ENCODE measurements at regions not wholly inside any gene's neighbourhood (a gene's known extent, or its start where the extent isn't known, plus 50 kb on each side); places are given as distances from the start of the nearest gene placed in this dataset.
"Not testable (repeated sequence)": the region's sequence is repeated elsewhere in the genome, so short reads cannot be mapped to it uniquely, and the experiment has no call there.

- TF ChIP-seq CTCF (conservative IDR thresholded peaks at IDR 0.05) = no peak
- no peaks in the 10 kb centered on the region for H3K27me3 Mint-ChIP-seq
- H3K4me3 Mint-ChIP-seq = no peak overlapping the region
- no peaks in the 10 kb centered on the region for H3K4me1 Mint-ChIP-seq (ENCODE audit: unreplicated experiment)
- peaks cover 4% of the 10 kb centered on the region for H3K9me3 Mint-ChIP-seq
- DNase-seq (ENCODE audit: extremely low spot score, unreplicated experiment) = no peak
- H3K36me3 Mint-ChIP-seq = no peaks in the 10 kb centered on the region
- no peak overlapping the region for H3K27ac Mint-ChIP-seq
Observed at GRCh38 chr3:34511891-34512290, 713.5 kb downstream of the PDCD6IP start.

GRCh38 chr3:34519008-34519407 is 720.6 kb downstream of the PDCD6IP start:
- H3K4me1 Mint-ChIP-seq (ENCODE audit: unreplicated experiment); H3K9me3 Mint-ChIP-seq; H3K4me3 Mint-ChIP-seq: not testable (repeated sequence)

DNA sequence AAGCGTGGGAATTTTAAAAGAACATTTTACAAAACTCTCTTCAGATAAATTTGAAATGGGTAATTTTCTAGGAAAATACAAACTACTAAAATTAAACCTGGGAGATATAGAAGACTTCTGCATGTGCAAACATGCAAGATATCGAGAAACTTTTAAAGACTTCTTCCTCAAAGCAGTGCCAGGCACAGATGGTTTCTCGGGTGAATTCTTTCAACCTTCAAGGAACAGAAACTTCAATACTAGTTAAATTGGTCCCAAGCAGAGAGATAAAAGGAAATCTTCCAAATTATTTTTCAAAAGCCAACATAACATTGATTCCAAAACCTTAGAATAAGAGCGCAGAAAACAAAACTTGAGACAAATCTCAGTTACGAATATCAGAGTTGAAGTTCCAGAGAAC is 732.7 kb downstream of the PDCD6IP start:
- TF ChIP-seq CTCF (conservative IDR thresholded peaks at IDR 0.05) = no peak
- H3K9me3 Mint-ChIP-seq = no peaks in the 10 kb centered on the region
- no peak overlapping the region for H3K4me3 Mint-ChIP-seq
- no peak for DNase-seq (ENCODE audit: extremely low spot score, unreplicated experiment)
- no peaks in the 10 kb centered on the region for H3K27me3 Mint-ChIP-seq
- no peak overlapping the region for H3K27ac Mint-ChIP-seq
- no peaks in the 10 kb centered on the region for H3K36me3 Mint-ChIP-seq
- peaks cover 3% of the 10 kb centered on the region for H3K4me1 Mint-ChIP-seq (ENCODE audit: unreplicated experiment)

More at GRCh38 chr3:34519008-34519407, 720.6 kb downstream of the PDCD6IP start:
- not testable (repeated sequence) for H3K27ac Mint-ChIP-seq; DNase-seq (ENCODE audit: extremely low spot score, unreplicated experiment); H3K27me3 Mint-ChIP-seq; H3K36me3 Mint-ChIP-seq

- peaks cover 3% of the 10 kb centered on the region for H3K4me1 Mint-ChIP-seq (ENCODE audit: unreplicated experiment)
- H3K9me3 Mint-ChIP-seq = no peaks in the 10 kb centered on the region
- H3K27ac Mint-ChIP-seq = no peak overlapping the region
- no peaks in the 10 kb centered on the region for H3K36me3 Mint-ChIP-seq
- H3K27me3 Mint-ChIP-seq = no peaks in the 10 kb centered on the region
- no peak for TF ChIP-seq CTCF (conservative IDR thresholded peaks at IDR 0.05)
- DNase-seq (ENCODE audit: extremely low spot score, unreplicated experiment) = no peak
- no peak overlapping the region for H3K4me3 Mint-ChIP-seq
Observed at GRCh38 chr3:34533451-34533850, 735.0 kb downstream of the PDCD6IP start.

DNA sequence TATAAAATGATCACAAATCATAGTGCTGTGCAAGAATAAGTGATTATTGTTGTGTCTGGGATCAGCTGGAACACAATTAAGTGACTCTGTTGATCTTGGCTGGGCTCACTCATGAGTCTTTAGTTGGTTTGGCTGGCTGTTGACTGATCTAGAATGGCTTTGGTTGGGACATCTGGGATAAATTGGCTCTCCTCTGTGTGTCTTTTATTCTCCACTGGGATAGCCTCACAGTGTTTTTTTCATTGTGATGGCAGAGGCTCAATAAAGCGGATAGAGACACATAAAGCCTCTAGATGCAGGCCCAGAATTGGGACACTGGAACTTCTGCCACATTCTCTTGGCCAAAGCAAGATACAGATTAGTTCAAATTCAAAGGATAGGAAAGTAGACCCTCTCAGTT is 735.6 kb downstream of the PDCD6IP start:
- H3K27me3 Mint-ChIP-seq = no peaks in the 10 kb centered on the region
- H3K9me3 Mint-ChIP-seq = no peaks in the 10 kb centered on the region
- no peaks in the 10 kb centered on the region for H3K36me3 Mint-ChIP-seq
- no peak for TF ChIP-seq CTCF (conservative IDR thresholded peaks at IDR 0.05)
- no peak overlapping the region for H3K4me3 Mint-ChIP-seq
- no peak overlapping the region for H3K27ac Mint-ChIP-seq
- no peak for DNase-seq (ENCODE audit: extremely low spot score, unreplicated experiment)
- H3K4me1 Mint-ChIP-seq (ENCODE audit: unreplicated experiment) = peaks cover 3% of the 10 kb centered on the region

GRCh38 chr3:34544136-34544535 is 745.7 kb downstream of the PDCD6IP start:
- H3K27ac Mint-ChIP-seq = no peak overlapping the region
- no peaks in the 10 kb centered on the region for H3K9me3 Mint-ChIP-seq
- no peak overlapping the region for H3K4me3 Mint-ChIP-seq
- H3K27me3 Mint-ChIP-seq = no peaks in the 10 kb centered on the region
- no peak for TF ChIP-seq CTCF (conservative IDR thresholded peaks at IDR 0.05)
- no peaks in the 10 kb centered on the region for H3K36me3 Mint-ChIP-seq
- DNase-seq (ENCODE audit: extremely low spot score, unreplicated experiment) = no peak
- H3K4me1 Mint-ChIP-seq (ENCODE audit: unreplicated experiment) = no peaks in the 10 kb centered on the region

All from type B pancreatic cell (in vitro differentiated cells).